ENCODE measurements at regions not wholly inside any gene's neighbourhood (a gene's known extent, or its start where the extent isn't known, plus 50 kb on each side); places are given as distances from the start of the nearest gene placed in this dataset.

GRCh38 chr5:5558102-5558501 lies 135.6 kb downstream of the ICE1 start:
- DNase-seq = no peak

GRCh38 chr5:5551499-5551898 lies 129.0 kb downstream of the ICE1 start:
- DNase-seq = no peak

GRCh38 chr5:5546408-5546807 lies 123.9 kb downstream of the ICE1 start:
- DNase-seq = no peak

- no peak for DNase-seq
Observed at GRCh38 chr5:5544094-5544663, 121.7 kb downstream of the ICE1 start.

- no peak for DNase-seq
Observed at GRCh38 chr5:5542654-5543053, 120.2 kb downstream of the ICE1 start.

GRCh38 chr5:5540065-5540464 lies 117.6 kb downstream of the ICE1 start:
- no peak for DNase-seq
